NCI-H82 (cell line): ENCODE measurements at regions not wholly inside any gene's neighbourhood (a gene's known extent, or its start where the extent isn't known, plus 50 kb on each side); places are given as distances from the start of the nearest gene placed in this dataset.

ENCODE experiments used
- DNase-seq: peaks from one replicate; lab custom pipeline; 2025; lab: John Stamatoyannopoulos, UW

GRCh38 chr12:77572371-77572770 lies 258.3 kb upstream of the NAV3 start:
- no peak for DNase-seq

- DNase-seq = no peak
These were observed 258.9 kb upstream of the NAV3 start for GRCh38 chr12:77571768-77572167.

GRCh38 chr12:77571127-77571526 lies 259.6 kb upstream of the NAV3 start:
- no peak for DNase-seq

- no peak for DNase-seq
These were observed 260.8 kb upstream of the NAV3 start for GRCh38 chr12:77569876-77570275.

GRCh38 chr12:77560714-77561113 lies 270.0 kb upstream of the NAV3 start:
- no peak for DNase-seq

- no peak for DNase-seq
These were observed 271.2 kb upstream of the NAV3 start for GRCh38 chr12:77559400-77560074.

- DNase-seq = no peak
These were observed 275.6 kb upstream of the NAV3 start for GRCh38 chr12:77555074-77555473.

GRCh38 chr12:77553976-77554619 lies 276.6 kb upstream of the NAV3 start:
- no peak for DNase-seq

GRCh38 chr12:77549383-77550128 lies 281.1 kb upstream of the NAV3 start:
- peak; percentile 53 for DNase-seq

GRCh38 chr12:77548797-77549196 lies 281.9 kb upstream of the NAV3 start:
- no peak for DNase-seq

- DNase-seq = no peak
These were observed 290.6 kb upstream of the NAV3 start for GRCh38 chr12:77540097-77540496.

- no peak for DNase-seq
These were observed 293.0 kb upstream of the NAV3 start for GRCh38 chr12:77537663-77538062.

GRCh38 chr12:77535734-77536133 lies 295.0 kb upstream of the NAV3 start:
- DNase-seq = no peak

- no peak for DNase-seq
These were observed 298.8 kb upstream of the NAV3 start for GRCh38 chr12:77531912-77532311.

- DNase-seq = no peak
These were observed 308.4 kb upstream of the NAV3 start for GRCh38 chr12:77522247-77522646.

- DNase-seq = no peak
These were observed 309.1 kb upstream of the NAV3 start for GRCh38 chr12:77521508-77522115.

- DNase-seq = no peak
These were observed 316.2 kb upstream of the NAV3 start for GRCh38 chr12:77514511-77514910.

- no peak for DNase-seq
These were observed 319.7 kb upstream of the NAV3 start for GRCh38 chr12:77510985-77511384.

- DNase-seq = no peak
These were observed 326.2 kb upstream of the NAV3 start for GRCh38 chr12:77504466-77504865.

GRCh38 chr12:77500089-77500488 lies 330.6 kb upstream of the NAV3 start:
- no peak for DNase-seq

GRCh38 chr12:77497647-77498046 lies 333.0 kb upstream of the NAV3 start:
- DNase-seq = no peak

GRCh38 chr12:77496714-77497113 lies 334.0 kb upstream of the NAV3 start:
- DNase-seq = no peak

GRCh38 chr12:77494296-77494695 lies 336.4 kb upstream of the NAV3 start:
- no peak for DNase-seq
